ENCODE measurements at regions not wholly inside any gene's neighbourhood (a gene's known extent, or its start where the extent isn't known, plus 50 kb on each side); places are given as distances from the start of the nearest gene placed in this dataset.

DNA sequence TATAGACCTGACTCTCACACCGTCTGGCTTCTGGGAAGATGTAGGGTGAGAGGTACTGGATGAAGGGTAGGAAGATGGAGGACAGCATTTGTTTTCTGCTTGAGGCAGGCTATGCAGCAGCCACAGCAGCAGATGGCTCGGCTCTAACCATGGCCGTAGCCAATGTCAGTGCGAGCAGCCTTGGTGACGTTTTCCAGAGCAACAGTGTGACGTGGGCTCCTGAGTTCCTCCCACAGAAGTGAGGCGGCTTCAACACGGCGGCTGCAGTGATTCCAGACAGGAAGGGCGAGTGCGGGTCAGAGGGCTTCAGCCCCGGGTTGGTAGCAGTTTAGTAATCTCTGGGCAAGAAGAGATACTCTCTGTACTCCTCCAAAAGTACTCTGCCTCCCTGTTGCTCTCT lies 133.0 kb upstream of the MYT1L start:
- no peak for TF ChIP-seq FOSL1 (IDR thresholded peaks at IDR 0.05; ENCODE audit: low read depth)
- TF ChIP-seq, protein P1, sequence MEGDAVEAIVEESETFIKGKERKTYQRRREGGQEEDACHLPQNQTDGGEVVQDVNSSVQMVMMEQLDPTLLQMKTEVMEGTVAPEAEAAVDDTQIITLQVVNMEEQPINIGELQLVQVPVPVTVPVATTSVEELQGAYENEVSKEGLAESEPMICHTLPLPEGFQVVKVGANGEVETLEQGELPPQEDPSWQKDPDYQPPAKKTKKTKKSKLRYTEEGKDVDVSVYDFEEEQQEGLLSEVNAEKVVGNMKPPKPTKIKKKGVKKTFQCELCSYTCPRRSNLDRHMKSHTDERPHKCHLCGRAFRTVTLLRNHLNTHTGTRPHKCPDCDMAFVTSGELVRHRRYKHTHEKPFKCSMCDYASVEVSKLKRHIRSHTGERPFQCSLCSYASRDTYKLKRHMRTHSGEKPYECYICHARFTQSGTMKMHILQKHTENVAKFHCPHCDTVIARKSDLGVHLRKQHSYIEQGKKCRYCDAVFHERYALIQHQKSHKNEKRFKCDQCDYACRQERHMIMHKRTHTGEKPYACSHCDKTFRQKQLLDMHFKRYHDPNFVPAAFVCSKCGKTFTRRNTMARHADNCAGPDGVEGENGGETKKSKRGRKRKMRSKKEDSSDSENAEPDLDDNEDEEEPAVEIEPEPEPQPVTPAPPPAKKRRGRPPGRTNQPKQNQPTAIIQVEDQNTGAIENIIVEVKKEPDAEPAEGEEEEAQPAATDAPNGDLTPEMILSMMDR (IDR thresholded peaks at IDR 0.05 in 2 of 3, conservative IDR thresholded peaks at IDR 0.05 in 1 of 3; ENCODE audit: borderline replicate concordance in 1 of 3, insufficient read depth in 1 of 3, low read depth in 2 of 3, low read length in 2 of 3): no peak
- no peak for TF ChIP-seq POLR2AphosphoS5 (IDR thresholded peaks at IDR 0.05; ENCODE audit: low read depth, low read length)
- TF ChIP-seq RAD21 (IDR thresholded peaks at IDR 0.05; ENCODE audit: low read depth): no peak
- TF ChIP-seq POLR2A (IDR thresholded peaks at IDR 0.05; ENCODE audit: borderline replicate concordance, extremely low read depth, insufficient read depth, insufficient read length): no peak
- no peak for TF ChIP-seq EZH2 (IDR thresholded peaks at IDR 0.05)
- TF ChIP-seq, protein P2, sequence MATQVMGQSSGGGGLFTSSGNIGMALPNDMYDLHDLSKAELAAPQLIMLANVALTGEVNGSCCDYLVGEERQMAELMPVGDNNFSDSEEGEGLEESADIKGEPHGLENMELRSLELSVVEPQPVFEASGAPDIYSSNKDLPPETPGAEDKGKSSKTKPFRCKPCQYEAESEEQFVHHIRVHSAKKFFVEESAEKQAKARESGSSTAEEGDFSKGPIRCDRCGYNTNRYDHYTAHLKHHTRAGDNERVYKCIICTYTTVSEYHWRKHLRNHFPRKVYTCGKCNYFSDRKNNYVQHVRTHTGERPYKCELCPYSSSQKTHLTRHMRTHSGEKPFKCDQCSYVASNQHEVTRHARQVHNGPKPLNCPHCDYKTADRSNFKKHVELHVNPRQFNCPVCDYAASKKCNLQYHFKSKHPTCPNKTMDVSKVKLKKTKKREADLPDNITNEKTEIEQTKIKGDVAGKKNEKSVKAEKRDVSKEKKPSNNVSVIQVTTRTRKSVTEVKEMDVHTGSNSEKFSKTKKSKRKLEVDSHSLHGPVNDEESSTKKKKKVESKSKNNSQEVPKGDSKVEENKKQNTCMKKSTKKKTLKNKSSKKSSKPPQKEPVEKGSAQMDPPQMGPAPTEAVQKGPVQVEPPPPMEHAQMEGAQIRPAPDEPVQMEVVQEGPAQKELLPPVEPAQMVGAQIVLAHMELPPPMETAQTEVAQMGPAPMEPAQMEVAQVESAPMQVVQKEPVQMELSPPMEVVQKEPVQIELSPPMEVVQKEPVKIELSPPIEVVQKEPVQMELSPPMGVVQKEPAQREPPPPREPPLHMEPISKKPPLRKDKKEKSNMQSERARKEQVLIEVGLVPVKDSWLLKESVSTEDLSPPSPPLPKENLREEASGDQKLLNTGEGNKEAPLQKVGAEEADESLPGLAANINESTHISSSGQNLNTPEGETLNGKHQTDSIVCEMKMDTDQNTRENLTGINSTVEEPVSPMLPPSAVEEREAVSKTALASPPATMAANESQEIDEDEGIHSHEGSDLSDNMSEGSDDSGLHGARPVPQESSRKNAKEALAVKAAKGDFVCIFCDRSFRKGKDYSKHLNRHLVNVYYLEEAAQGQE (IDR thresholded peaks at IDR 0.05; ENCODE audit: low read depth): no peak

All from HCT116 (cell line).